NOMO-1 (cell line): ENCODE measurements at regions not wholly inside any gene's neighbourhood (a gene's known extent, or its start where the extent isn't known, plus 50 kb on each side); places are given as distances from the start of the nearest gene placed in this dataset.
"Not testable (repeated sequence)": the region's sequence is repeated elsewhere in the genome, so short reads cannot be mapped to it uniquely, and the experiment has no call there.

Source experiments
- DNase-seq, 2 experiments: peaks; one replicate each; lab custom pipeline; 2025; ENCODE audit not compliant: unreplicated experiment in 2 of 2; lab: John Stamatoyannopoulos, UW

GRCh38 chr5:60141119-60141518, 247.6 kb upstream of the PDE4D start:
- DNase-seq: no peak

GRCh38 chr5:60136841-60137240, 243.3 kb upstream of the PDE4D start:
- no peak for DNase-seq

- DNase-seq: no peak
These were observed 238.0 kb upstream of the PDE4D start for GRCh38 chr5:60131504-60131903.

- DNase-seq: no peak
These were observed 232.1 kb upstream of the PDE4D start for GRCh38 chr5:60125636-60126035.

GRCh38 chr5:60102961-60103693, 209.6 kb upstream of the PDE4D start:
- no peak for DNase-seq

GRCh38 chr5:60101573-60101972, 208.0 kb upstream of the PDE4D start:
- no peak for DNase-seq

GRCh38 chr5:60092671-60093422, 199.3 kb upstream of the PDE4D start:
- no peak for DNase-seq

GRCh38 chr5:60086583-60086982, 193.1 kb upstream of the PDE4D start:
- no peak for DNase-seq

GRCh38 chr5:60084226-60084625, 190.7 kb upstream of the PDE4D start:
- no peak for DNase-seq

- DNase-seq: no peak
These were observed 183.8 kb upstream of the PDE4D start for GRCh38 chr5:60077292-60077691.

GRCh38 chr5:60076746-60077145, 183.2 kb upstream of the PDE4D start:
- no peak for DNase-seq

GRCh38 chr5:60066502-60066901, 173.0 kb upstream of the PDE4D start:
- DNase-seq: no peak

- no peak for DNase-seq
These were observed 166.9 kb upstream of the PDE4D start for GRCh38 chr5:60060389-60060788.

GRCh38 chr5:60056191-60056590, 162.7 kb upstream of the PDE4D start:
- DNase-seq: peak in 1 of 2 experiments; percentile 64

- DNase-seq: peak in 1 of 2 experiments; percentile 5
These were observed 161.6 kb upstream of the PDE4D start for GRCh38 chr5:60055168-60055567.

- DNase-seq: not testable (repeated sequence)
These were observed 148.6 kb upstream of the PDE4D start for GRCh38 chr5:60041996-60042664.

GRCh38 chr5:60041508-60041907, 148.0 kb upstream of the PDE4D start:
- not testable (repeated sequence) for DNase-seq

GRCh38 chr5:60036192-60036938, 142.8 kb upstream of the PDE4D start:
- DNase-seq: no peak

- DNase-seq: no peak
These were observed 132.6 kb upstream of the PDE4D start for GRCh38 chr5:60026161-60026560.

- no peak for DNase-seq
These were observed 130.6 kb upstream of the PDE4D start for GRCh38 chr5:60024104-60024503.

GRCh38 chr5:60023255-60023654, 129.7 kb upstream of the PDE4D start:
- no peak for DNase-seq
